DND-41 (cell line): ENCODE measurements at regions not wholly inside any gene's neighbourhood (a gene's known extent, or its start where the extent isn't known, plus 50 kb on each side); places are given as distances from the start of the nearest gene placed in this dataset.

Experiments
- ATAC-seq: fragments of 200-7000 bp; cut with Tn5 transposase; 3 replicates; pipeline ENCODE4 v1.9.1; 2021; ENCODE audit warnings: low read depth; ENCODE audit not compliant: insufficient read depth
- DNase-seq: peaks from one replicate; pipeline ENCODE4 v3.0.0-alpha.2; 2020
- H2AFZ ChIP-seq: 2 replicates; pipeline ENCODE4 v1.6.0; 2012; ENCODE audit warnings: low read depth, low read length
- H3K27ac ChIP-seq: 2 replicates; pipeline ENCODE4 v1.5.1; 2012; ENCODE audit warnings: low read length, inconsistent platforms
- H3K27me3 ChIP-seq: fragments of 200-600 bp; sonication (generic); 2 replicates; pipeline ENCODE4 v1.6.0; 2012; ENCODE audit warnings: low read length, mild to moderate bottlenecking, inconsistent platforms; ENCODE audit not compliant: insufficient read depth, poor library complexity
- H3K36me3 ChIP-seq: 2 replicates; pipeline ENCODE4 v1.5.1; 2012; ENCODE audit warnings: low read length, inconsistent platforms; ENCODE audit not compliant: insufficient read depth
- H3K4me1 ChIP-seq: 2 replicates; pipeline ENCODE4 v1.5.1; 2012; ENCODE audit warnings: mild to moderate bottlenecking, low read length; ENCODE audit not compliant: insufficient read depth
- H3K4me2 ChIP-seq: 2 replicates; pipeline ENCODE4 v1.6.0; 2012; ENCODE audit warnings: mild to moderate bottlenecking, moderate library complexity, low read length, inconsistent platforms; ENCODE audit not compliant: insufficient read depth
- H3K4me3 ChIP-seq, 2 experiments: fragments of 200-600 bp in 1 of 2; shearing (Covaris generic) in 1 of 2; 2 replicates each; pipeline ENCODE4 v1.5.1; 2012 to 2016; ENCODE audit warnings: inconsistent platforms in 2 of 2, low read length in 2 of 2, mild to moderate bottlenecking in 2 of 2, low read depth in 1 of 2, moderate library complexity in 1 of 2
- H3K79me2 ChIP-seq: 2 replicates; pipeline ENCODE4 v1.6.0; 2012; ENCODE audit warnings: low read length, inconsistent platforms; ENCODE audit not compliant: insufficient read depth
- H3K9ac ChIP-seq: 2 replicates; pipeline ENCODE4 v1.6.0; 2012; ENCODE audit warnings: low read depth, mild to moderate bottlenecking, inconsistent platforms, low read length, moderate library complexity
- H3K9me3 ChIP-seq: 2 replicates; pipeline ENCODE4 v1.5.1; 2012; ENCODE audit warnings: low read length, moderate library complexity, mild to moderate bottlenecking, inconsistent platforms; ENCODE audit not compliant: insufficient read depth, severe bottlenecking
- H4K20me1 ChIP-seq: 2 replicates; pipeline ENCODE4 v1.6.0; 2012; ENCODE audit warnings: low read length; ENCODE audit not compliant: insufficient read depth
- CTCF ChIP-seq: IDR thresholded peaks from 2 replicates; pipeline ENCODE4 v1.5.1; 2012; ENCODE audit warnings: borderline replicate concordance, low read length, moderate library complexity, mild to moderate bottlenecking; ENCODE audit not compliant: poor library complexity, severe bottlenecking; ENCODE audit errors: extremely low read depth
- EZH2 ChIP-seq: IDR thresholded peaks from 3 replicates; pipeline ENCODE4 v1.6.1; 2012; ENCODE audit warnings: borderline replicate concordance, low read depth, mild to moderate bottlenecking, moderate library complexity, low read length, inconsistent platforms; ENCODE audit not compliant: severe bottlenecking

GRCh38 chr3:86782866-86783265 is 208.1 kb downstream of the VGLL3 start:
- no peak for DNase-seq
- no peak overlapping the region for H3K4me2 ChIP-seq
- no peak overlapping the region for H3K9ac ChIP-seq
- H3K27me3 ChIP-seq, result no peaks in the 10 kb centered on the region
- TF ChIP-seq CTCF (no peak), EZH2 (no peak)
- no peak overlapping the region for H2AFZ ChIP-seq
- no peaks in the 10 kb centered on the region for H3K36me3 ChIP-seq
- H3K4me3 ChIP-seq, result no peak overlapping the region
- H3K4me1 ChIP-seq, result no peaks in the 10 kb centered on the region
- H3K27ac ChIP-seq, result no peak overlapping the region
- no peak for ATAC-seq
- H4K20me1 ChIP-seq, result no peaks in the 10 kb centered on the region
- H3K79me2 ChIP-seq, result no peaks in the 10 kb centered on the region
- H3K9me3 ChIP-seq, result no peaks in the 10 kb centered on the region

GRCh38 chr3:86782286-86782685 is 208.7 kb downstream of the VGLL3 start:
- H3K27ac ChIP-seq, result no peak overlapping the region
- ATAC-seq, result no peak
- H3K4me3 ChIP-seq, result no peak overlapping the region
- H4K20me1 ChIP-seq, result no peaks in the 10 kb centered on the region
- no peaks in the 10 kb centered on the region for H3K4me1 ChIP-seq
- H2AFZ ChIP-seq, result no peak overlapping the region
- no peak overlapping the region for H3K4me2 ChIP-seq
- no peaks in the 10 kb centered on the region for H3K36me3 ChIP-seq
- TF ChIP-seq EZH2 (no peak), CTCF (no peak)
- no peaks in the 10 kb centered on the region for H3K79me2 ChIP-seq
- no peak overlapping the region for H3K9ac ChIP-seq
- H3K9me3 ChIP-seq, result no peaks in the 10 kb centered on the region
- H3K27me3 ChIP-seq, result no peaks in the 10 kb centered on the region
- DNase-seq, result no peak

- ATAC-seq (peak; percentile 49; the same call in 1 of the 3 replicates), DNase-seq (no peak)
- Histone ChIP-seq H3K4me3 (no peak overlapping the region), H3K36me3 (no peaks in the 10 kb centered on the region), H3K4me1 (no peaks in the 10 kb centered on the region), H3K79me2 (no peaks in the 10 kb centered on the region), H3K4me2 (no peak overlapping the region), H2AFZ (no peak overlapping the region), H3K27me3 (no peaks in the 10 kb centered on the region), H3K9me3 (no peaks in the 10 kb centered on the region), H3K27ac (no peak overlapping the region), H4K20me1 (no peaks in the 10 kb centered on the region), H3K9ac (no peak overlapping the region)
- TF ChIP-seq EZH2 (no peak), CTCF (peak; percentile 62)
Measured at GRCh38 chr3:86774082-86774691, 216.8 kb downstream of the VGLL3 start.

- no peaks in the 10 kb centered on the region for H4K20me1 ChIP-seq
- H3K4me1 ChIP-seq, result no peaks in the 10 kb centered on the region
- no peaks in the 10 kb centered on the region for H3K9me3 ChIP-seq
- no peak overlapping the region for H3K4me3 ChIP-seq
- ATAC-seq, result no peak
- no peak overlapping the region for H2AFZ ChIP-seq
- DNase-seq, result no peak
- no peak overlapping the region for H3K27ac ChIP-seq
- H3K4me2 ChIP-seq, result no peak overlapping the region
- TF ChIP-seq EZH2, result no peak
- TF ChIP-seq CTCF, result no peak
- H3K36me3 ChIP-seq, result no peaks in the 10 kb centered on the region
- no peak overlapping the region for H3K9ac ChIP-seq
- no peaks in the 10 kb centered on the region for H3K27me3 ChIP-seq
- no peaks in the 10 kb centered on the region for H3K79me2 ChIP-seq
Measured at GRCh38 chr3:86772699-86773098, 218.2 kb downstream of the VGLL3 start.
